OCI-LY3 (cell line): ENCODE measurements at regions not wholly inside any gene's neighbourhood (a gene's known extent, or its start where the extent isn't known, plus 50 kb on each side); places are given as distances from the start of the nearest gene placed in this dataset.

Experiments
- H2AFZ ChIP-seq: fragments of 200-600, 300-600 bp; shearing (Covaris generic); 2 replicates; pipeline ENCODE4 v1.6.0; 2014; ENCODE audit warnings: antibody characterized with exemption, low read depth, low read length
- H3K27ac ChIP-seq: fragments of 200-600, 300-600 bp; sonication (generic); 2 replicates; pipeline ENCODE4 v1.5.1; 2014; ENCODE audit warnings: mild to moderate bottlenecking, low read length, moderate library complexity, mixed read lengths
- H3K27me3 ChIP-seq: fragments of 200-600, 300-600 bp; sonication (generic); 2 replicates; pipeline ENCODE4 v1.6.1; 2014; ENCODE audit warnings: low read depth, low read length, mixed read lengths
- H3K36me3 ChIP-seq: fragments of 200-600, 300-600 bp; sonication (generic); replicated peaks from 2 replicates; pipeline ENCODE3; 2014; ENCODE audit warnings: low read depth, low read length, mixed read lengths
- H3K4me1 ChIP-seq: fragments of 300-600, 200-600 bp; sonication (generic); 2 replicates; pipeline ENCODE4 v1.6.1; 2014; ENCODE audit warnings: low read length, mixed read lengths
- H3K4me2 ChIP-seq: fragments of 200-600, 300-600 bp; sonication (generic); 2 replicates; pipeline ENCODE4 v1.6.1; 2014; ENCODE audit warnings: low read length, mixed read lengths
- H3K4me3 ChIP-seq: fragments of 300-600, 200-600 bp; sonication (generic); 2 replicates; pipeline ENCODE4 v1.5.1; 2014; ENCODE audit warnings: antibody characterized with exemption, mild to moderate bottlenecking, low read length, moderate library complexity
- H3K79me2 ChIP-seq: fragments of 300-600, 200-600 bp; shearing (Covaris generic); 2 replicates; pipeline ENCODE4 v1.6.1; 2014; ENCODE audit warnings: mild to moderate bottlenecking, low read length, mixed read lengths
- H3K9ac ChIP-seq: fragments of 300-600, 200-600 bp; shearing (Covaris generic); 2 replicates; pipeline ENCODE4 v1.6.0; 2014; ENCODE audit warnings: mild to moderate bottlenecking, low read length, moderate library complexity
- H3K9me3 ChIP-seq: fragments of 200-600, 300-600 bp; shearing (Covaris generic); 2 replicates; pipeline ENCODE4 v1.6.1; 2014; ENCODE audit warnings: low read length, mixed read lengths; ENCODE audit not compliant: insufficient read depth
- H4K20me1 ChIP-seq: fragments of 200-600, 300-600 bp; sonication (generic); 2 replicates; pipeline ENCODE4 v1.6.1; 2016; ENCODE audit warnings: low read length, mixed read lengths; ENCODE audit not compliant: insufficient read depth
- EZH2phosphoT487 ChIP-seq: fragments of 200-600 bp; shearing (Covaris generic); IDR thresholded peaks from 2 replicates; pipeline ENCODE4 v1.6.1; 2018; ENCODE audit warnings: antibody characterized with exemption, mixed run types, low read depth
- TF ChIP-seq, protein P1 (sequence below): fragments of 200-600, 300-600 bp; sonication (generic); IDR thresholded peaks from 2 replicates; pipeline ENCODE4 v1.5.1; 2014; ENCODE audit warnings: antibody characterized with exemption, low read length, low read depth

DNA sequence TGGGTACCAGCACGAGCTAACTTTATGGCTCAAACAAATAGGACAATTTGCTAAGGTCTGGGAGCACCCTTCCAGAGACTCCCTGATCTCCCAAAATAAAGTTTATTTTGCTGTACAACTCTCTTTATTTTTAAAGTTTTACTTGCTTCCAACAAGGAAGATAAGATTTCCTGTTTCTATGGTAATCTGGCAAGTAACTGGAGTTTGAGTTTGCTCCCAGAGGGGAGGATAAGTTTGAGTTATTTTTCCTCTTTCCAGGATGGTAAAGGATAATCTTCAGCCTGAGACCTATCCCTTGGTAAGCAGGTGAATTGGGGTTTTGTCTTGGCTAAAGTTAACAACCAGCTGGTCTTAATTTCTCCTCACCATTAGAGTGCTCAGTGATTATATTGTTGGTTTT lies 1019.4 kb upstream of the ALCAM start:
- no peaks in the 10 kb centered on the region for H3K4me1 ChIP-seq
- no peak overlapping the region for H3K4me3 ChIP-seq
- no peaks in the 10 kb centered on the region for H3K27me3 ChIP-seq
- H3K9me3 ChIP-seq, result no peaks in the 10 kb centered on the region
- H3K27ac ChIP-seq, result no peak overlapping the region
- H3K36me3 ChIP-seq, result no peaks in the 10 kb centered on the region
- no peak overlapping the region for H3K4me2 ChIP-seq
- H3K79me2 ChIP-seq, result no peaks in the 10 kb centered on the region
- no peaks in the 10 kb centered on the region for H4K20me1 ChIP-seq
- H3K9ac ChIP-seq, result no peak overlapping the region
- TF ChIP-seq, protein P1, sequence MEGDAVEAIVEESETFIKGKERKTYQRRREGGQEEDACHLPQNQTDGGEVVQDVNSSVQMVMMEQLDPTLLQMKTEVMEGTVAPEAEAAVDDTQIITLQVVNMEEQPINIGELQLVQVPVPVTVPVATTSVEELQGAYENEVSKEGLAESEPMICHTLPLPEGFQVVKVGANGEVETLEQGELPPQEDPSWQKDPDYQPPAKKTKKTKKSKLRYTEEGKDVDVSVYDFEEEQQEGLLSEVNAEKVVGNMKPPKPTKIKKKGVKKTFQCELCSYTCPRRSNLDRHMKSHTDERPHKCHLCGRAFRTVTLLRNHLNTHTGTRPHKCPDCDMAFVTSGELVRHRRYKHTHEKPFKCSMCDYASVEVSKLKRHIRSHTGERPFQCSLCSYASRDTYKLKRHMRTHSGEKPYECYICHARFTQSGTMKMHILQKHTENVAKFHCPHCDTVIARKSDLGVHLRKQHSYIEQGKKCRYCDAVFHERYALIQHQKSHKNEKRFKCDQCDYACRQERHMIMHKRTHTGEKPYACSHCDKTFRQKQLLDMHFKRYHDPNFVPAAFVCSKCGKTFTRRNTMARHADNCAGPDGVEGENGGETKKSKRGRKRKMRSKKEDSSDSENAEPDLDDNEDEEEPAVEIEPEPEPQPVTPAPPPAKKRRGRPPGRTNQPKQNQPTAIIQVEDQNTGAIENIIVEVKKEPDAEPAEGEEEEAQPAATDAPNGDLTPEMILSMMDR, result no peak
- no peak for TF ChIP-seq EZH2phosphoT487
- no peak overlapping the region for H2AFZ ChIP-seq

DNA sequence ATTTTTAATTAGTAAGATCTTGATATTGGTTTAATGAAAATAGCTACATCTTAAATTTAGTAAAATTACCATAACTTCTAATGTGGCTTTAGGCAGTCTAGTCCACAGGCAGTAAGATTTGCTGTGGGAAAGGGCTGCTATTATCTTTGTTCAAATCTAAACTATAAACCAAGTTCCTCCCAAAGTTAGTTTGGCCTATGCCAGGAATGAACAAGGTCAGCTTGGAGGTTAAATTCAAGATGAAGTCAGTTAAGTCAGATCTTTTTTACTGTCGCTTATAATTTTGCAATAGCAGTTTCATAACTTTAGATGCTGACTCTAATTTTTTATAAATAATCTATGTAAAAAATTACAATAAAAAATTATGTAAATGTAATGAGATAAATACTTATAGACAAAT lies 1016.9 kb upstream of the ALCAM start:
- H3K9me3 ChIP-seq, result no peaks in the 10 kb centered on the region
- no peaks in the 10 kb centered on the region for H3K79me2 ChIP-seq
- H3K27me3 ChIP-seq, result no peaks in the 10 kb centered on the region
- H3K4me1 ChIP-seq, result no peaks in the 10 kb centered on the region
- H2AFZ ChIP-seq, result no peak overlapping the region
- H3K9ac ChIP-seq, result no peak overlapping the region
- no peak overlapping the region for H3K27ac ChIP-seq
- H3K36me3 ChIP-seq, result no peaks in the 10 kb centered on the region
- no peak overlapping the region for H3K4me3 ChIP-seq
- H3K4me2 ChIP-seq, result no peak overlapping the region
- H4K20me1 ChIP-seq, result no peaks in the 10 kb centered on the region
- no peak for TF ChIP-seq EZH2phosphoT487
- TF ChIP-seq, protein P1, result no peak

DNA sequence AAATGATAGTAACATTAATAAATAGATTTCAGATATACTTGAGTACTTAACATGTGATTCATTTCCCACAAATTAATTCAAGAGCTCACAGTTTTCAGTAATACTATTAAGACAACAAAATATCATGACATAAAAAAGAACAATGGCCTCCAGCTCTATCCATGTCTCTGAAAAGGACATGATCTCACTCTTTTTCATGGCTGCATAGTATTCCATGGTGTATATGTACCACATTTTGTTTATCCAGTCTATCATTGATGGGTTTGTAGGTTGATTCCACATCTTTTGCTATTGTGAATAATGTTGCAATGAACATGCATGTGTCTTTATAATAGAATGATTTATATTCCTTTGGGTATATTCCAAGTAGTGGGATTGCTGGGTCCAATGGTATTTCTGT lies 1012.8 kb upstream of the ALCAM start:
- TF ChIP-seq EZH2phosphoT487, result no peak
- TF ChIP-seq, protein P1, result no peak
- no peaks in the 10 kb centered on the region for H3K79me2 ChIP-seq
- no peak overlapping the region for H3K27ac ChIP-seq
- H3K4me2 ChIP-seq, result no peak overlapping the region
- no peaks in the 10 kb centered on the region for H3K9me3 ChIP-seq
- H3K27me3 ChIP-seq, result no peaks in the 10 kb centered on the region
- no peak overlapping the region for H2AFZ ChIP-seq
- no peaks in the 10 kb centered on the region for H3K4me1 ChIP-seq
- no peak overlapping the region for H3K9ac ChIP-seq
- H4K20me1 ChIP-seq, result no peaks in the 10 kb centered on the region
- no peak overlapping the region for H3K4me3 ChIP-seq
- H3K36me3 ChIP-seq, result no peaks in the 10 kb centered on the region

DNA sequence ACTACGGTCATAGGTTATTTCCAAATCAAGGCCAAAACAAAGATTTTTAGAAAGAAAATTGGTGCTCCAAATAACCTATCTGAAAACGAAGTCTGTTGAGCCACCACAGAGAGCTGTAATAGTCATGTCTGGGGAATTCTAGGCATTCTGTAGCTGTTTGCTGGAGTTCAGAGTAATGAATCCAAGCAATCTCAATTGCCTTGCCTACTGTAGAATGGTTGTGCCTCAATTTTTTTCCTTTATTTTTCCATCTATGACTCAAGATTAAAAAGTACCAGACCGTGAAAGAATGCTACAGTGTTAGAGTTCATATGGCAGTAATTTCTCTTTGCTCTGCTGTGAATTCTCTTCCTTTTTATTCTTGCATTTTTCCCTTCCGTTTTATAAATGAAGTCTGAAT lies 1007.2 kb upstream of the ALCAM start:
- Histone ChIP-seq H3K9ac (no peak overlapping the region), H3K9me3 (no peaks in the 10 kb centered on the region), H3K4me1 (no peaks in the 10 kb centered on the region), H3K4me3 (no peak overlapping the region), H3K79me2 (no peaks in the 10 kb centered on the region), H3K4me2 (no peak overlapping the region), H3K27me3 (no peaks in the 10 kb centered on the region), H2AFZ (no peak overlapping the region), H3K36me3 (no peaks in the 10 kb centered on the region), H3K27ac (no peak overlapping the region), H4K20me1 (no peaks in the 10 kb centered on the region)
- TF ChIP-seq EZH2phosphoT487, result no peak
- TF ChIP-seq, protein P1, result no peak
